ENCODE measurements at regions not wholly inside any gene's neighbourhood (a gene's known extent, or its start where the extent isn't known, plus 50 kb on each side); places are given as distances from the start of the nearest gene placed in this dataset.
"Not testable (repeated sequence)": the region's sequence is repeated elsewhere in the genome, so short reads cannot be mapped to it uniquely, and the experiment has no call there.

DNA sequence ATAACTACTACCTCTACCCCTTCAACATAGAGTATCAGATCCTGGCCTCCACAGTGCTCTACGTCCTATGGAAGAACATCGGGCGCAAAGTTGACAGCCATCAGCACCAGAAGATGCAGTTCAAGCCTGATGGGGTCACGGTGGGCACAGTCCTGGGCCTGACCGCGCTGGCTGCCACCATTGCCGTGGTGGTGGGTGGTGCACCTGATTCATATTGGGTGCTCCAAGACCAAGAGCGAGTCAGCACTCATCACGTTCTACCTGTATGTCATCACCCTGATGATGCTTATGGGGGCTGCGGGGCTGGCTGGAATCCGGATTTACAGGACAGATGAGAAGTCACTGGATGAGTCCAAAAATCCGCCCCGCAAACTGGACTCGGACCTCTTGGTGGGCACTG is 846.4 kb downstream of the RPIA start:
- H3K4me1 ChIP-seq; intact Hi-C loops (cut with DNase I); H3K36me3 ChIP-seq; FAIRE-seq; H3K27me3 ChIP-seq; H3K9me3 ChIP-seq; H3K4me3 ChIP-seq; H3K27ac ChIP-seq; ATAC-seq: not testable (repeated sequence)
- 83 to 98% methylated on average over 5 to 6 of the region's 14 CpGs for WGBS, 2 donors
- DNase-seq = peak in 1 of 6 donors; percentile 27

DNA sequence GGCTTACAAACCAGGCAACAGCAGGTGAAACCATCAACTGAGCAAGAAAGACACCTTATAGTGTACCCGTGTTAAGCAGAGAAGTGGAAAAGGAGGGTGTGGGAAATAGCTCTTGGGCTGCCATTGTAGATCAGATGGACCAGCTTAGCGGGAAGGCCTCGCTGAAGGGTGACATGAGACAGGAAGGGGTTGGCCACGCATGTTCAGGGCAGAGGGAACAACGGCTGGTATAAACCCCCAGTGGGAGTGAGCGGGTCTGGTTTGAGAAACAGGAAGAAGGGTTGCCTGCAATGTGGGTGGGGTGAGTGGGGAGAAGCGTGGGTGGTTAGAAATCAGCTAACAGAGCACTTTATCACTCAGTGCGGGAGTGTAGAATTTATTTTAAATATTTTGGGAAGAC is 852.6 kb downstream of the RPIA start:
- H3K4me3 ChIP-seq; ATAC-seq; H3K9me3 ChIP-seq; H3K27ac ChIP-seq; H3K4me1 ChIP-seq; H3K36me3 ChIP-seq; FAIRE-seq; H3K27me3 ChIP-seq; intact Hi-C loops (cut with DNase I): not testable (repeated sequence)
- peak in 1 of 6 donors; percentile 13 for DNase-seq
- 75 to 81% methylated on average over 5 of the region's 8 CpGs for WGBS, 2 donors

DNA sequence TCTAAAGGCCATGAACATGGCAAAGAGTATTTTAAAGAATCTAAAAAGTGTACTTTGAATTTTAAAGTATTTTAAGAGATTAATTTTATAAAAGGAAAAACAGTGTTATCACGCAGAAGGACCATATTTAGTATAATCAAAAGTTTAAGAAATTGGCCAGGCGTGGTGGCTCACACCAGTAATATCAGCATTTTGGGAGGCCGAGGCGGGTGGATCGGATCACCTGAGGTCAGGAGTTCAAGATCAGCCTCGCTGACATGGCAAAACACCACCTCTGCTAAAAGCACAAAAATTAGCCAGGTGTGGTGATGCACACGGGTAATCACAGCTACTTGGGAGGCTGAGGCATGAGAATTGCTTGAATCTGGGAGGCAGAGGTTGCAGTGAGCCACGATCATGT is 887.7 kb downstream of the RPIA start:
- intact Hi-C loops (cut with DNase I); H3K4me3 ChIP-seq; H3K27me3 ChIP-seq; H3K27ac ChIP-seq; H3K36me3 ChIP-seq; H3K4me1 ChIP-seq; ATAC-seq; FAIRE-seq; H3K9me3 ChIP-seq; DNase-seq: not testable (repeated sequence)
- 92 to 97% methylated on average over 5 of the region's 8 CpGs for WGBS, 2 donors

DNA sequence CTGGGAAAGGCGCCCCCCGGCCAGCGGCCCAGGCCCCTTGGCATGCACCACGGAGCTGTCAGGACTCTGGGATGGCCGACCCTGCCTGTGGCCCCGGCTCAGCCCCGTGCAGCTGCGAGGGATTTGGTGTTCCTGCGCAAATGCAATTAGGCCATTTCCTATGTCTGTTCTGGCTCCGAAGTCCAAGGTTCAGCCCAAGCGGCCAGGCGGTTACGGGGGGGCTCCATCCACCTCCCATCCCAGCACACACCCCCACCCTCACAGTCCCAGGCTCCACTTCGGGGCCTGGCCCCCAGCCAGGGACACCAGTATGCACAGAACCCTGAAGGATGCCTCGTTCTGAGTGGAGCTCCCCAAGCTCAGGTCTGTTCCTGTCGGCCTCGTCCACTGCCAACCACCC is 891.3 kb downstream of the RPIA start:
- peak in 1 of 6 donors; percentile 29 for DNase-seq
- H3K4me3 ChIP-seq; H3K9me3 ChIP-seq; ATAC-seq; H3K36me3 ChIP-seq; H3K27me3 ChIP-seq; H3K27ac ChIP-seq; FAIRE-seq; intact Hi-C loops (cut with DNase I); H3K4me1 ChIP-seq: not testable (repeated sequence)
- 83 to 94% methylated on average over 4 to 5 of the region's 17 CpGs for WGBS, 2 donors

DNA sequence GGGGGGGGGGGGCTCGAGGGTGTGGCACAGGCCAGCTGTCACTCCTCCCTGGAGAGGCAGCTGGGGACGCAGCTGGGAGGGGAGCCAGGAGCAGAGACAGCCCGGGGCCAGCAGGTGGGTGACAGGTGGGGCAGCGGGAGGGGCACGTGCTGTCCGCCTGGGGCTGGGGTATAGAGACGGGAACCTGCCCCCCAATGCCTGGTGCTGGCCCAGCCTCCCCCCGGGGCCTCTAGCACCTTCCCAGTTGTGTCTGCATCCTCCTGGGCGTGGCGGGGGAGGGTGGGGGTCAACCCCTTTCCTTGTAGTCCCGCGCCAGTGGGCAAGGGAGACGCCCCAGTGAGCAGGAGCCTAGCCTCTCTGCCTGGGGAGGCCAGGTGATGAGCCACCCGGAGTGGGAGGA is 892.6 kb downstream of the RPIA start:
- H3K27me3 ChIP-seq; H3K27ac ChIP-seq; ATAC-seq; FAIRE-seq; H3K36me3 ChIP-seq; H3K4me3 ChIP-seq; intact Hi-C loops (cut with DNase I); H3K4me1 ChIP-seq; H3K9me3 ChIP-seq: not testable (repeated sequence)
- WGBS, 2 donors = 84 to 90% methylated on average over 5 to 10 of the region's 14 CpGs
- peak in 1 of 6 donors; percentile 62 for DNase-seq

DNA sequence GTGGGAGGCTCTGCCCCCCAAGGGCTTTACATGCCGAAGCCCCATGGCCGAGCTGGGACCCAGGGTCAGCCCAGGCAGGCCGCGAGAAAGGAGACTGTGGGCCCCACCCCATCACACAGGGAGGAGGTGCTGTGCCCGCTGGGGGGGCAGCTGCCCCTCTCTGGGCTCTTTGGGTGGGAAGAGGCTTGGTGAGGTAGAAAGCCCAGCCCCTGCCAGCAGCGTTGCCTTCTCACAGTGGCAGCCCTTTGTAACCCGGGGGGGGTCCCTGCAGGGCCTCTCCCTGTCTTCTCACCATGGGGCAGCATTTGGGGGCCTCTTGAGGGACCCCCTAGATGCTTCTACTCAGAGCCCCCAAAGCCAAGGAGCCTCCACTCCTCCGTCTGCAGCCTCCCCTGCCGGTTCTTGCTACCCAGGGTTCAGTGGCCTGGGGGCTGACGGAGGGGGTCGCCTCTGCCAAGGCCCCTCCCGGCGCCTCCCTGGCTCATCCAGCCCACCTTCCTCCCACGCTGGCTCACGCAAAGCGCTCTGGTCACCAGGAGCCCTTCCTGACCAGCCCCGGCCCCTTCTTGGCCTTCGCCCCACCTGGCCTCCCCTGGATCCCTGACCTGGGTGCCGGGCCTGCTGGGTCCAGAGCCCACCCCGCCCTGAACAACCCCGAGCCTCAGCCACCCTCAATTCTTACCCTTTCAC is 893.5 kb downstream of the RPIA start:
- H3K27me3 ChIP-seq; H3K27ac ChIP-seq; intact Hi-C loops (cut with DNase I); H3K4me1 ChIP-seq; H3K9me3 ChIP-seq; H3K36me3 ChIP-seq; FAIRE-seq: not testable (repeated sequence)
- H3K4me3 ChIP-seq = peak overlapping the region in 3 of 4 donors; percentile 19 to 42 (median 35)
- WGBS, 2 donors = 6 to 12% methylated on average over 3 to 9 of the region's 21 CpGs
- ATAC-seq = peak in 1 of 4 donors; percentile 14
- peak in 1 of 6 donors; percentile 54 for DNase-seq

DNA sequence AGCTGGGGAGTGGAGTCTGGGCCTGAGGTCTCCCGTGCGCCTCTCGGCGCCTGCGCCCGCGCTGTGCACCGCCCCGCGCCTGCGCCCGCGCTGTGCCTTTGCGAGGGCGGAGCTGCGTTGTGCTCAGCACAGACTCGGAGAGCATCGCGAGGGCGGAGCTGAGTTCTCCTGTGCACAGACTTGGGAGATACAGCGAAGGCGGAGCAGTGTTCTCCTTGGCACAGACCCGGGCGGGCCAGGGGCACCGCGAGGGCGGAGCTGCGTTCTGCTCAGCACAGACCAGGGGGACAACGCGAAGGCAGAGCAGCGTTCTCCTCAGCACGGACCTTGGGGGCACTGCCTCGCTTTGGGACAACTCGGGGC is 894.1 kb downstream of the RPIA start:
- H3K27ac ChIP-seq; H3K4me1 ChIP-seq; FAIRE-seq; H3K9me3 ChIP-seq; intact Hi-C loops (cut with DNase I); H3K27me3 ChIP-seq; H3K36me3 ChIP-seq: not testable (repeated sequence)
- WGBS, 2 donors = 3% methylated on average over 19 to 26 of the region's 34 CpGs
- ATAC-seq (peak; percentile 98 to 100 (median 100)), DNase-seq (peak; percentile 57 to 84 (median 65))
- peak overlapping the region in 3 of 4 donors; percentile 19 to 42 (median 35) for H3K4me3 ChIP-seq

DNA sequence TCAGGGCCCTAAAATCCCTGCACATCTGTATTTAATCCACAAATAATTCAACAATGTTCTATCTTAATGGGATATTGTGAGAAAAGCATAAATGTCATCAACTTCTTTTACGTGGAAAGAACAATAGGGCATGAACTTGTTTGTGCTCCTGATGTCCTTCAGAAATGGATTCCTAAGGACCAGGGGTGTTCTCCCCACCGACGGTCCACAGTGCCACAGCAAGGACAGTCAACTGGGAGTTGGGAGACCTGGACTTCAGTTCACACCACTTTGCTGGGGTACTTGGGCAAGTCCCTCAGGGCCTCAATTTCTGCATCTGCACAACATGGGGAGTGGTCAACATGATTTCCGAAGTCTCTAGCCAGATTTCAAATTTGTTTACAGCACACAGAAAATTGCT is 908.4 kb downstream of the RPIA start:
- ATAC-seq; H3K4me3 ChIP-seq; DNase-seq; FAIRE-seq; intact Hi-C loops (cut with DNase I); H3K27ac ChIP-seq; H3K36me3 ChIP-seq; H3K4me1 ChIP-seq; H3K9me3 ChIP-seq; H3K27me3 ChIP-seq: not testable (repeated sequence)
- WGBS, 2 donors = 29 to 30% methylated on average over 3 of the region's 4 CpGs

DNA sequence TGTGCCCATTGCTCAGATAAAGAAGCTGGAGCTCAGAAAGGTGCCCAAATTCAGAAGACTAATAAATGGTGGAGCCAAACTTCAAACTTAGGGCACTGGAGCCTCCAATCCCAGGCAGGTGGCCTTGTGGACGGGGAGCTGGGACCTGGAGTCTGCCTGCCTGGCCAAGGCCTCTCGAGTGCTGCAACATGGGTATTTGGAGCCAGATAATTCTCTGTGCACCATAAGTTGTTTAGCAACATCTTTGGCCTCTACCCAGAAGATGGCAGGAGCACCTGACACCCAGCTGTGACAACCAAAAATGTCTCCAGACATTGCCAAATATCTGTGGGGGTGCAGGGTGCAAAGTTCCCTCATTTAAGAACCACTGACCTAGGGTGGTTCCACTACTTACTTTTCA is 915.0 kb downstream of the RPIA start:
- H3K36me3 ChIP-seq; H3K9me3 ChIP-seq; intact Hi-C loops (cut with DNase I); ATAC-seq; H3K4me3 ChIP-seq; DNase-seq; FAIRE-seq; H3K27me3 ChIP-seq; H3K27ac ChIP-seq; H3K4me1 ChIP-seq: not testable (repeated sequence)
- WGBS, 2 donors = 54 to 64% methylated on average over 2 of the region's 2 CpGs

DNA sequence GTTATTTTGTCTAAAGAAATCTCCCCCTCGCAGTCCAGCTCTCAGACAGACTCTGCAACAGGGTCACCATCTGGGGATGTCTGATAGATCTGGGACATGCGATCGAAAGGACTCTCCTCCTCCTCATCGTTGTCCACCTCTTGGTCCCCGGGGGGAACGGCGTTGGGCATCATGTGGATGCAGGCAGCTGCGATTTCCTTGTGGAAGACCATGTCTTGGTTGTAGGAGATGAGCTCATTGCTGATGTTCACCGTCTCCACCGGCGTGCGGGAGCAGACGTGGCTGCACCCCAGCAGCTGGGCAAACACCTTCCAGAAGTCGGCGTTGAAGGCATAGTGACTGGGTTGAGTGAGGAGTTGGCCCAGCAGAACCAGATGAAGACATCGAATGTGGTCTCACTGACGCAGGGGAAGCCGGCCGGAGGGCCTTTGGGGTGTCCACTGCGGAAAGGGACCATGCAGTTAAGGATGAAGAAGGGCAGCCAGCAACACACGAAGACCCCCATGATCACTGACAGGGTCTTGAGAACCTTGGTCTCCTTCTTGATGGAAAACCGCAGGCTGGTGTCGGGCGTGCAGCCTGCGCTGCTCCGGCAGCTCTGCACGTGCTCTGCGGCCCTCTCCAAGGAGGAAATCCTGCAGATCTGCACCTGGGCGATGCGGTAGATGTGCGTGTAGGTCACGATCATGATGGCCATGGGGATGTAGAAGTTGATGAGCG is 918.9 kb downstream of the RPIA start:
- ATAC-seq; H3K9me3 ChIP-seq; H3K4me3 ChIP-seq; H3K4me1 ChIP-seq; H3K27me3 ChIP-seq; FAIRE-seq; H3K36me3 ChIP-seq; intact Hi-C loops (cut with DNase I); H3K27ac ChIP-seq: not testable (repeated sequence)
- DNase-seq = peak in 1 of 6 donors; percentile 63
- 76 to 88% methylated on average over 33 of the region's 33 CpGs for WGBS, 2 donors

DNA sequence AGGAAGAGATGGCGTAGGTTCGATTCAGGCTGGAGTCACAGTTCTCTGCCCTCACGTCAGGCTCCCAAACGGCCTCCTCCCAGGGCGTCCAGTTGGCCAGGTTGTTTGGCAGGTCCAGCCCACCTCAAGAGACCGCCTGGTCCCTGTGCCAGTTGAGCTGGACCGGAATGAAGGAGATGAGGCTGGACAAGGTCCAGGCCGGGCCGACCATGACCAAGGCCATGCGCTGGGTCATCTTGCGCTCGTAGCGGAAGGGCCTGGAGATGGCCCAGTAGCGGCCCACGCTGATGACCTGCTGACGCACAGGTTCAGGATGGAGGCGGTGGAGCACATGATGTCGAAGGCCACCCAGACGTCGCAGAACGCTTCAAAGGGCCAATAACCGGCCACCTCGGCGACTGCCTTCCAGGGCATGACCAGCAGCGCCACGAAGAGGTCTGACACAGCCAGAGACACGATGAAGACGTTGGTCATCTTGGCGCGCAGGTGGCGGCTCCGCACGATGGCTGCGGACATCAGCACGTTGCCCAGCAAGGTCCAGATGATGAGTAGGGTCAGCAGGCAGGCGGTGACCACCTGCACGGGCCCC is 919.5 kb downstream of the RPIA start:
- 62 to 66% methylated on average over 37 of the region's 37 CpGs for WGBS, 2 donors
- H3K36me3 ChIP-seq; H3K4me3 ChIP-seq; H3K27ac ChIP-seq; FAIRE-seq; ATAC-seq; H3K4me1 ChIP-seq; H3K9me3 ChIP-seq; H3K27me3 ChIP-seq; intact Hi-C loops (cut with DNase I): not testable (repeated sequence)
- DNase-seq = peak in 1 of 6 donors; percentile 78

DNA sequence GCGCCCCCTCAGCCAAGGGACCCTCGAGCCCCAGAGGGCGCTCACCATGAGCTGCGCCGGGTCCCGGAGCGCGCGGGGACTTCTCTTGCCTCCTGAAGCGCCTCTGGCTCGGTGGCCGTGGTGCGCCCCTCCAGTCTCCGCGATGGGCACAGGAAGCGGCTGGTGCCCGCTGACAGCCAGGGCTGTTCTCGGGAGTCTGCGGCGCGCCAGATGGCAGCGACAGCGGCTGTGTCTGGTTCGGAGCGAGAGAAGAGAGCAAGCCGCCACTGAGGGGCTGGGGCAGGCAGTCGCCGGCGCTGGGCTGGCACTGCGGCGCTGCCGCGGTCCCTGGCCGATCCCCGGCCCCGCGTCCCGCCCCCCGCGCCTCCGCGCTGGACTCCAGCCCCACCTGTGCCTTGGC is 920.2 kb downstream of the RPIA start:
- H3K4me3 ChIP-seq; H3K4me1 ChIP-seq; FAIRE-seq; intact Hi-C loops (cut with DNase I); H3K36me3 ChIP-seq; ATAC-seq; H3K27me3 ChIP-seq; H3K9me3 ChIP-seq; H3K27ac ChIP-seq: not testable (repeated sequence)
- peak in 1 of 6 donors; percentile 69 for DNase-seq
- WGBS, 2 donors = 4 to 5% methylated on average over 39 to 41 of the region's 42 CpGs

Data from pancreas (tissue), 10 donors.